ENCODE measurements at regions not wholly inside any gene's neighbourhood (a gene's known extent, or its start where the extent isn't known, plus 50 kb on each side); places are given as distances from the start of the nearest gene placed in this dataset.

DNA sequence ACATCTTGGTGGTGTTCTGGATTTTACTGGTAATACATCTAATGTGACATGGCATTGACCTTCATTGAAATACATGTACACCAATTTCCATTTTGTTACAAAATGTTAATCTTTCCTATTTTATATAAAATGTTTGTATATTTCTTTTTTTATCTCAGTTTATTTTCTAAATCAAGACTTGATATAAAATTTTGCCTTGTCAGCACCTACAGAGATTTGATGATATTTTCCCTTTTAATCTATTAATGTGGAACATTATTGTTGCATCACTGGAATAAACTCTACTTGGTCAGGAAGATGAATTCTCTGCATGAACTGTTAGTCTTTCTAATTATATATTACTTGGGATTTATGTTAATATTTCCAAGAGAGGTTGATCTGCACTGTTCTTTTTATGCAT lies 294.0 kb upstream of the ETAA1 start:
- no peak for TF ChIP-seq RAD21 (IDR thresholded peaks at IDR 0.05; ENCODE audit: low read length)
- no peak for TF ChIP-seq USF2 (IDR thresholded peaks at IDR 0.05; ENCODE audit: low read depth, low read length)
- TF ChIP-seq CTCF (conservative IDR thresholded peaks at IDR 0.05; ENCODE audit: low read depth, low read length), result no peak
- TF ChIP-seq RFX5 (IDR thresholded peaks at IDR 0.05; ENCODE audit: low read depth, low read length), result no peak
- TF ChIP-seq SMC3 (IDR thresholded peaks at IDR 0.05; ENCODE audit: low read depth, low read length), result no peak
- TF ChIP-seq BHLHE40 (IDR thresholded peaks at IDR 0.05; ENCODE audit: low read depth, low read length), result no peak
- TF ChIP-seq POLR2A (IDR thresholded peaks at IDR 0.05; ENCODE audit: low read depth, low read length), result no peak
- TF ChIP-seq, protein P1, sequence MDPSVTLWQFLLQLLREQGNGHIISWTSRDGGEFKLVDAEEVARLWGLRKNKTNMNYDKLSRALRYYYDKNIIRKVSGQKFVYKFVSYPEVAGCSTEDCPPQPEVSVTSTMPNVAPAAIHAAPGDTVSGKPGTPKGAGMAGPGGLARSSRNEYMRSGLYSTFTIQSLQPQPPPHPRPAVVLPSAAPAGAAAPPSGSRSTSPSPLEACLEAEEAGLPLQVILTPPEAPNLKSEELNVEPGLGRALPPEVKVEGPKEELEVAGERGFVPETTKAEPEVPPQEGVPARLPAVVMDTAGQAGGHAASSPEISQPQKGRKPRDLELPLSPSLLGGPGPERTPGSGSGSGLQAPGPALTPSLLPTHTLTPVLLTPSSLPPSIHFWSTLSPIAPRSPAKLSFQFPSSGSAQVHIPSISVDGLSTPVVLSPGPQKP (IDR thresholded peaks at IDR 0.05; ENCODE audit: borderline replicate concordance, low read depth, low read length), result no peak
- TF ChIP-seq MXI1 (IDR thresholded peaks at IDR 0.05; ENCODE audit: borderline replicate concordance, low read depth, low read length), result no peak
- TF ChIP-seq NFE2L2 (IDR thresholded peaks at IDR 0.05; ENCODE audit: low read depth, low read length), result no peak
- TF ChIP-seq FOS (IDR thresholded peaks at IDR 0.05; ENCODE audit: low read depth, low read length), result no peak

Measured in IMR-90 (cell line).